ENCODE measurements at regions not wholly inside any gene's neighbourhood (a gene's known extent, or its start where the extent isn't known, plus 50 kb on each side); places are given as distances from the start of the nearest gene placed in this dataset.

DNA sequence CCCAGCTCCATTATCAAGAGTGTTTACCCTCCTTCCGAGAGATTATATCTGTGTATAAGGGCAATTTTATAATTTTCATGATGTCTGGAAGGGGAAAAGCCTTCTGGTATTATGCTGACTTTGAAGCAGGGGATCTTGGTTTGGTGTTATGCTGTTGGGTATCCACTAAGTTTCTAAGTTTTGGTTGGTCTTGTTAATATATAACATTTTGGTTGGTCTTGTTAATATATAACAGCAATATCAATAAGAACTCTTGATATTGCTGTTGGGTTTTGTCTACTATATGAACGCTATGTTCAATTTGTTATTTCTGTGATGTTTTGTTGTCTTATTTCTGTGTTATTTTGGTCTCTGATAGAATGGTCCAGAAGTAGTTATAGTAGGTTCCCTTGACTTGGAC lies 349.2 kb upstream of the LRFN5 start:
- no peak for TF ChIP-seq POLR2A (IDR thresholded peaks at IDR 0.05)
- TF ChIP-seq, protein P1, sequence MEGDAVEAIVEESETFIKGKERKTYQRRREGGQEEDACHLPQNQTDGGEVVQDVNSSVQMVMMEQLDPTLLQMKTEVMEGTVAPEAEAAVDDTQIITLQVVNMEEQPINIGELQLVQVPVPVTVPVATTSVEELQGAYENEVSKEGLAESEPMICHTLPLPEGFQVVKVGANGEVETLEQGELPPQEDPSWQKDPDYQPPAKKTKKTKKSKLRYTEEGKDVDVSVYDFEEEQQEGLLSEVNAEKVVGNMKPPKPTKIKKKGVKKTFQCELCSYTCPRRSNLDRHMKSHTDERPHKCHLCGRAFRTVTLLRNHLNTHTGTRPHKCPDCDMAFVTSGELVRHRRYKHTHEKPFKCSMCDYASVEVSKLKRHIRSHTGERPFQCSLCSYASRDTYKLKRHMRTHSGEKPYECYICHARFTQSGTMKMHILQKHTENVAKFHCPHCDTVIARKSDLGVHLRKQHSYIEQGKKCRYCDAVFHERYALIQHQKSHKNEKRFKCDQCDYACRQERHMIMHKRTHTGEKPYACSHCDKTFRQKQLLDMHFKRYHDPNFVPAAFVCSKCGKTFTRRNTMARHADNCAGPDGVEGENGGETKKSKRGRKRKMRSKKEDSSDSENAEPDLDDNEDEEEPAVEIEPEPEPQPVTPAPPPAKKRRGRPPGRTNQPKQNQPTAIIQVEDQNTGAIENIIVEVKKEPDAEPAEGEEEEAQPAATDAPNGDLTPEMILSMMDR (IDR thresholded peaks at IDR 0.05) = no peak
- TF ChIP-seq POLR2AphosphoS5 (IDR thresholded peaks at IDR 0.05; ENCODE audit: insufficient read depth in 1 of 2, low read depth in 1 of 2) = no peak
